Sigmoid colon (tissue), 4 donors: ENCODE measurements at regions not wholly inside any gene's neighbourhood (a gene's known extent, or its start where the extent isn't known, plus 50 kb on each side); places are given as distances from the start of the nearest gene placed in this dataset.

Experiments used
- EP300 ChIP-seq, 4 donors: sonication (generic); formaldehyde crosslinking; IDR thresholded peaks; one replicate each; pipeline ENCODE4 v1.6.1; 2017; ENCODE audit warnings: antibody characterized with exemption in 4 of 4
- POLR2A ChIP-seq, 2 donors: fragments of 450-650 bp; IDR thresholded peaks; one replicate each; pipeline ENCODE4 v1.6.1; 2016; ENCODE audit warnings: antibody characterized with exemption in 2 of 2, mild to moderate bottlenecking in 2 of 2, moderate library complexity in 2 of 2
- TF ChIP-seq, protein P1 (sequence below), 4 experiments: fragments of 450-650 bp in 3 of 4; fragments of 200-600 bp in 1 of 4; IDR thresholded peaks; one replicate each; pipeline ENCODE4 v1.5.1; 2016 to 2019; ENCODE audit warnings: antibody characterized with exemption in 4 of 4, mild to moderate bottlenecking in 3 of 4, moderate library complexity in 2 of 4

DNA sequence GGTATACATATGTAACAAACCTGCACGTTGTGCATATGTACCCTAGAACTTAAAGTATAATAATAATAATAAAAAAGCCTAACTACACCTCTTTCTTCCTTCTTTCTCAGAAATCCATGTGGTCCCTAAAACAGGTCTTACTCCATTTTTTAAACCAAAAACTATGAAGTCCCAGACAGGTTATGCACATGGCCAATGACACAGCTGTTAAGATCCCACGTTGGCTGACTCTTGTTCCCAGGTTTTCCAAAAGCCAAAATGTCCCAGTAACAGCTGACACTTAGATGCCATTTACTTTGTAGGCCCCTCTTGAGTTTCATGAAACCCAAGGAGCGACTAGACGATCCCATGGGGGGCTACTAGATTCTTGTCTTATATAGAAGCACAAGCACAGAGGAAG, 97.0 kb downstream of the KCNF1 start:
- TF ChIP-seq POLR2A (IDR thresholded peaks at IDR 0.05), result no peak
- TF ChIP-seq, protein P1, sequence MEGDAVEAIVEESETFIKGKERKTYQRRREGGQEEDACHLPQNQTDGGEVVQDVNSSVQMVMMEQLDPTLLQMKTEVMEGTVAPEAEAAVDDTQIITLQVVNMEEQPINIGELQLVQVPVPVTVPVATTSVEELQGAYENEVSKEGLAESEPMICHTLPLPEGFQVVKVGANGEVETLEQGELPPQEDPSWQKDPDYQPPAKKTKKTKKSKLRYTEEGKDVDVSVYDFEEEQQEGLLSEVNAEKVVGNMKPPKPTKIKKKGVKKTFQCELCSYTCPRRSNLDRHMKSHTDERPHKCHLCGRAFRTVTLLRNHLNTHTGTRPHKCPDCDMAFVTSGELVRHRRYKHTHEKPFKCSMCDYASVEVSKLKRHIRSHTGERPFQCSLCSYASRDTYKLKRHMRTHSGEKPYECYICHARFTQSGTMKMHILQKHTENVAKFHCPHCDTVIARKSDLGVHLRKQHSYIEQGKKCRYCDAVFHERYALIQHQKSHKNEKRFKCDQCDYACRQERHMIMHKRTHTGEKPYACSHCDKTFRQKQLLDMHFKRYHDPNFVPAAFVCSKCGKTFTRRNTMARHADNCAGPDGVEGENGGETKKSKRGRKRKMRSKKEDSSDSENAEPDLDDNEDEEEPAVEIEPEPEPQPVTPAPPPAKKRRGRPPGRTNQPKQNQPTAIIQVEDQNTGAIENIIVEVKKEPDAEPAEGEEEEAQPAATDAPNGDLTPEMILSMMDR (IDR thresholded peaks at IDR 0.05), result no peak
- no peak for TF ChIP-seq EP300 (IDR thresholded peaks at IDR 0.05)
